ENCODE measurements at regions not wholly inside any gene's neighbourhood (a gene's known extent, or its start where the extent isn't known, plus 50 kb on each side); places are given as distances from the start of the nearest gene placed in this dataset.

DNA sequence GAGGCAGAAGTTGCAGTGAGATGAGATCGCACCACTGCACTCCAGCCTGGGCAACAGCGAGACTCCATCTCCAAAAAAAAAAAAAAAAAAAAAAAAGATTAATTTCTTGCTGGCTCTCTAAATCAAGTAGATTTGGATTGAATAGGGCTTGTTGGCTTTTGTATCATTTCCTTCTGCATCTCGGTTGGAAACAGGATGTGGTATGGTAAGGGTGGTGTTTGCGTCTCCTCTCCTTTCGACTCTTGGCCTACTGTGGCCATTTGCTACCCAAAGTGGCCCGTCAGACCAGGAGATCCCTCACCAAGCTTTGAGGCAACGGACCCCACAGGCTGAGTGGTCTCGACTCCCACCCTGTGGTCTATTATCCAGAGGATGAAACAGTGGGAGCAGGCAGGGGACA, 168.0 kb upstream of the IRX3 start:
- no peak for TF ChIP-seq EZH2phosphoT487 (IDR thresholded peaks at IDR 0.05; ENCODE audit: insufficient read depth, low read depth)
- TF ChIP-seq EZH2 (IDR thresholded peaks at IDR 0.05; ENCODE audit: insufficient read depth, poor library complexity, severe bottlenecking): no peak

Data from GM23248 (cell line).